Stomach (tissue), 8 donors: ENCODE measurements at regions not wholly inside any gene's neighbourhood (a gene's known extent, or its start where the extent isn't known, plus 50 kb on each side); places are given as distances from the start of the nearest gene placed in this dataset.
"Not testable (repeated sequence)": the region's sequence is repeated elsewhere in the genome, so short reads cannot be mapped to it uniquely, and the experiment has no call there.

ENCODE experiments used
- DNase-seq, 2 donors: peaks; one replicate each; pipeline versions ENCODE4 v3.0.0 to v3.0.0-alpha.2; 2013 to 2019
- H3K27ac ChIP-seq, 5 donors: fragments of 200-600 bp in 4 of 5; sonication (generic) in 4 of 5; one replicate each; pipeline ENCODE4 v1.5.1; 2013 to 2019; ENCODE audit warnings: mild to moderate bottlenecking in 1 of 5, moderate library complexity in 1 of 5
- H3K27me3 ChIP-seq, 3 donors: fragments of 200-600 bp; sonication (generic); one replicate each; pipeline ENCODE4 v1.5.1; 2017 to 2019; ENCODE audit warnings: mixed run types in 1 of 3
- H3K36me3 ChIP-seq, 4 donors: fragments of 200-600 bp; sonication (generic); 1 replicate in 3 of 4; 2 replicates in 1 of 4; pipeline ENCODE4 v1.5.1; 2016 to 2019
- H3K4me1 ChIP-seq, 4 donors: fragments of 200-600 bp; sonication (generic); one replicate each; pipeline ENCODE4 v1.5.1; 2016 to 2019
- H3K4me3 ChIP-seq, 4 donors: fragments of 200-600 bp; sonication (generic) in 3 of 4; one replicate each; pipeline ENCODE4 v1.5.1; 2016 to 2019; ENCODE audit warnings: mild to moderate bottlenecking in 1 of 4
- H3K9me3 ChIP-seq, 4 donors: fragments of 200-600 bp; sonication (generic); one replicate each; pipeline ENCODE4 v1.5.1; 2016 to 2019
- EP300 ChIP-seq: sonication (generic); formaldehyde crosslinking; IDR thresholded peaks from one replicate; pipeline ENCODE4 v1.6.1; 2017; ENCODE audit warnings: antibody characterized with exemption
- POLR2A ChIP-seq, 4 donors: fragments of 450-650 bp; IDR thresholded peaks; one replicate each; pipeline ENCODE4 v1.6.1; 2016; ENCODE audit warnings: antibody characterized with exemption in 4 of 4, control low read depth in 2 of 4, mild to moderate bottlenecking in 1 of 4, moderate library complexity in 1 of 4
- POLR2AphosphoS5 ChIP-seq, 3 donors: sonication (generic); formaldehyde crosslinking; IDR thresholded peaks; one replicate each; pipeline ENCODE4 v1.6.1; 2016; ENCODE audit warnings: antibody characterized with exemption in 3 of 3
- WGBS, 5 donors: extraction: QIAGEN DNeasy Blood & Tissue Kit in 3 of 5; methylation state at CpG; one replicate each; pipeline versions ENCODE4 v1.1.5 to v1.1.7; 2013 to 2018; 5-methylcytosine and 5-hydroxymethylcytosine counted together
- intact Hi-C: fragments of 100-400 bp; cut with DNase I; formaldehyde crosslinking; loops from one replicate; pipeline ENCODE4 v1.15.1; 2023; ENCODE audit warnings: low total_unique reads
- TF ChIP-seq, protein P1 (sequence below), 7 experiments: fragments of 450-650 bp in 4 of 7; fragments of 200-600 bp in 3 of 7; sonication (generic) in 3 of 7; IDR thresholded peaks; one replicate each; pipeline ENCODE4 v1.5.1; 2016 to 2019; ENCODE audit warnings: antibody characterized with exemption in 7 of 7, control low read depth in 2 of 7, mild to moderate bottlenecking in 1 of 7
- donor health status: healthy with polysubstance abuse.
- donor health status: Bipolar disorder and iron deficiency.
- donor health status: healthy.

DNA sequence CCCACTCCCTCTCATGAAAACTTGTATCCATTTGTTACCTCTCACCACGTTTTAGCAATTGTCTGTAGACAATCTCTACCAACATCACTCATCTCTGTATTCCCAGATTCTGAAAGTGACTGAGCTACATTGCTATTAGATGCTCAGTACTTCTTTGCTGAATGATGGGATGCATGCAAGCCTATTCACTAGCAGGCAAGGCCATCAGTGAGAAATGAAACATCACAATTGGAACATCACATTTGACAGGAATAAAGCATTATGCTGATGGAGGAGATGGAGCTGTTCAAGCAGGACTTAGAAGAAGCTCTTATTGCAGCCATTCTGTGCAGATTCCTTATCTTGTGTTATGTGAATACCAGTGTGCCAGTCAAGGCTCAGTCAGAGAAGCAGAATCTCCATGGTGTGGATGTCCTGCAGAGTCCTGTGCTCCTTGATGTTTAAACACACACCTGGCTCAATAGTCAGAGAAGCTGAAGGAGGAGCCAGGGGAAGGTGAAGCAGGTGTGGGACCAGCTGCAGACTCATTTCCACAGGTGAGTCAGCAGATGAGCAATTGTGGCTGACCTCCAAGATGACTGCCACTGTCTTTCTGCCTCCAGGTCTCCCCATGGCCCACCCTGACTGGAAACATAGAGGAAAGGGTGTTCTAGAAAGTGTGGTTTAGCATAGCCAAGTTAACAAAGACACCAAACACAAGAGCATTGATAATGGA lies 965.5 kb downstream of the GRID1 start:
- no peaks in the 10 kb centered on the region for H3K4me1 ChIP-seq
- 8 to 21% (median 11%) methylated on average over 1 of the region's 1 CpG for WGBS, 5 donors
- TF ChIP-seq POLR2AphosphoS5 (IDR thresholded peaks at IDR 0.05), result no peak
- no peak for TF ChIP-seq POLR2A (IDR thresholded peaks at IDR 0.05)
- TF ChIP-seq, protein P1, sequence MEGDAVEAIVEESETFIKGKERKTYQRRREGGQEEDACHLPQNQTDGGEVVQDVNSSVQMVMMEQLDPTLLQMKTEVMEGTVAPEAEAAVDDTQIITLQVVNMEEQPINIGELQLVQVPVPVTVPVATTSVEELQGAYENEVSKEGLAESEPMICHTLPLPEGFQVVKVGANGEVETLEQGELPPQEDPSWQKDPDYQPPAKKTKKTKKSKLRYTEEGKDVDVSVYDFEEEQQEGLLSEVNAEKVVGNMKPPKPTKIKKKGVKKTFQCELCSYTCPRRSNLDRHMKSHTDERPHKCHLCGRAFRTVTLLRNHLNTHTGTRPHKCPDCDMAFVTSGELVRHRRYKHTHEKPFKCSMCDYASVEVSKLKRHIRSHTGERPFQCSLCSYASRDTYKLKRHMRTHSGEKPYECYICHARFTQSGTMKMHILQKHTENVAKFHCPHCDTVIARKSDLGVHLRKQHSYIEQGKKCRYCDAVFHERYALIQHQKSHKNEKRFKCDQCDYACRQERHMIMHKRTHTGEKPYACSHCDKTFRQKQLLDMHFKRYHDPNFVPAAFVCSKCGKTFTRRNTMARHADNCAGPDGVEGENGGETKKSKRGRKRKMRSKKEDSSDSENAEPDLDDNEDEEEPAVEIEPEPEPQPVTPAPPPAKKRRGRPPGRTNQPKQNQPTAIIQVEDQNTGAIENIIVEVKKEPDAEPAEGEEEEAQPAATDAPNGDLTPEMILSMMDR (IDR thresholded peaks at IDR 0.05), result no peak
- no peak for TF ChIP-seq EP300
- no peak overlapping the region for H3K4me3 ChIP-seq
- no peak for DNase-seq
- H3K36me3 ChIP-seq, result no peaks in the 10 kb centered on the region
- no peak overlapping the region for H3K27ac ChIP-seq
- no peaks in the 10 kb centered on the region for H3K9me3 ChIP-seq
- intact Hi-C loops, result no loop called here
- no peaks in the 10 kb centered on the region for H3K27me3 ChIP-seq

DNA sequence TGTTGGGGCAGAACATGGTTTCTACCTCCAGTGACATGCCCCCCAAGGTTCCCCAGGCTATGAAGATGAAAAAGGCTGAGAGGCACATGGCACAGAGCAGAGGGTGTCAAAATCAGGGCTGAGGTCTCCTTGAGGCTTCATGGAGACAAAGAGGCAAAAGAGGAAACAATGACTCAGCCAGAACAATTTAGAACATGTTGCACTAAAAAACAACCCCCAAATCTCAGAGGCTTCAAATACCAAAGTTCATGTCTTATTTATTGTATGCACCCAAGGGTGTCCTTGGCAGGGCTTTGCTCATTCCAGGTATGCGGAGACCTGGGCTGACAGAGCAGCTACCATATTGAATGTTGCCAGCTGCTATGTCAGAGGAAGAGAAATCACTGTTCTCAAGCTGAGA lies 964.1 kb downstream of the GRID1 start:
- Histone ChIP-seq H3K9me3 (no peaks in the 10 kb centered on the region), H3K4me3 (no peak overlapping the region), H3K27me3 (no peaks in the 10 kb centered on the region), H3K36me3 (no peaks in the 10 kb centered on the region), H3K4me1 (no peaks in the 10 kb centered on the region), H3K27ac (no peak overlapping the region)
- intact Hi-C loops, result no loop called here
- WGBS, 5 donors, result 90 to 100% (median 97%) methylated on average over 1 of the region's 1 CpG
- no peak for DNase-seq
- TF ChIP-seq, protein P1 (IDR thresholded peaks at IDR 0.05), result no peak
- no peak for TF ChIP-seq EP300
- no peak for TF ChIP-seq POLR2A (IDR thresholded peaks at IDR 0.05)
- TF ChIP-seq POLR2AphosphoS5 (IDR thresholded peaks at IDR 0.05), result no peak

DNA sequence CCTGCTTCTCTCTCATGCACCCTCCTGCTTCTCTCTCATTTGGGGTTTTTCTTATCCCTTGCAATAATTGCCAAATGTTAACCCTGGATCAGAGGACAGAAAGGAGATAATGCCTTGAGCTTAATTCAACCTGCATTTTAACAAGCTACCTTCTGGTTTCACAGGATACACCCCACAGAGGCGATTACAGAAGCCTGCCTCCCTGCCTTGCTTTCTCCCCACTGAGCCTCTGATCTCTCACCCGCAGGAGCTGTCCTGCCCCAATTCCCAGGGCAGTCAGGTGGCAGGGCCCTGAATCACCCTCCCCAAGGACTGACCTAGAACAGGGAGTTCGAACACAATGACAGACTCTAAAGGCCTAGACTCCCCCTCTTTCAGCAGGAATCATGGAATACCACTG lies 959.5 kb downstream of the GRID1 start:
- intact Hi-C loops, result no loop called here

DNA sequence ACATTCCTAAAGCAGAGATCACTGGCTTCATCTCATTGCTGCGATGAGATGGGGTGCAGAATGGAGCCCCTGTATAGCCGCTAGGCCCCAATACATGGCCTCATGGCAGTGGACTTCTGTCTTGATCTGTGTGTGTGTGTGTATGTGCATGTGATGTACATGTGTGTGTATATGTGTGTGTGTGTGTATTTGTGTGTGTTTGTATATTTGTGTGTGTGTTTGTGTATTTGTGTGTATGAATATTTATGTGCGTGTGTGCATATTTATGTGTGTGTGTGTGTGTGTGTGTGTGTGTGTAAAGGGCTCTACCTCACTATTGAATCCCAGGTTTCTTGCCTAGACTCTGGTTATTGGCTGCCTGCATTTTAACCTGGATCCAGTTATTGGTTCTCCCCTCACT lies 958.2 kb downstream of the GRID1 start:
- TF ChIP-seq EP300 (no peak), POLR2AphosphoS5 (IDR thresholded peaks at IDR 0.05) (no peak), POLR2A (IDR thresholded peaks at IDR 0.05) (no peak)
- TF ChIP-seq, protein P1 (IDR thresholded peaks at IDR 0.05), result no peak
- 93 to 100% (median 97%) methylated on average over 1 to 3 of the region's 3 CpGs for WGBS, 5 donors
- Histone ChIP-seq H3K9me3 (peaks cover 4 to 15% (median 11%) of the 10 kb centered on the region in 4 donors), H3K27ac (no peak overlapping the region), H3K36me3 (no peaks in the 10 kb centered on the region), H3K27me3 (no peaks in the 10 kb centered on the region), H3K4me3 (no peak overlapping the region), H3K4me1 (no peaks in the 10 kb centered on the region)
- DNase-seq, result no peak
- intact Hi-C loops, result no loop called here

More for the DNA sequence above, 959.5 kb downstream of the GRID1 start:
- no peak overlapping the region for H3K4me3 ChIP-seq
- H3K4me1 ChIP-seq, result no peaks in the 10 kb centered on the region
- no peaks in the 10 kb centered on the region for H3K27me3 ChIP-seq
- 48 to 80% (median 62%) methylated on average over 3 of the region's 3 CpGs for WGBS, 5 donors
- H3K9me3 ChIP-seq, result peaks cover 4 to 15% (median 11%) of the 10 kb centered on the region in 4 donors
- H3K27ac ChIP-seq, result no peak overlapping the region
- TF ChIP-seq, protein P1 (IDR thresholded peaks at IDR 0.05), result no peak
- TF ChIP-seq EP300 (no peak), POLR2A (IDR thresholded peaks at IDR 0.05) (no peak), POLR2AphosphoS5 (IDR thresholded peaks at IDR 0.05) (no peak)
- no peaks in the 10 kb centered on the region for H3K36me3 ChIP-seq
- DNase-seq, result no peak

DNA sequence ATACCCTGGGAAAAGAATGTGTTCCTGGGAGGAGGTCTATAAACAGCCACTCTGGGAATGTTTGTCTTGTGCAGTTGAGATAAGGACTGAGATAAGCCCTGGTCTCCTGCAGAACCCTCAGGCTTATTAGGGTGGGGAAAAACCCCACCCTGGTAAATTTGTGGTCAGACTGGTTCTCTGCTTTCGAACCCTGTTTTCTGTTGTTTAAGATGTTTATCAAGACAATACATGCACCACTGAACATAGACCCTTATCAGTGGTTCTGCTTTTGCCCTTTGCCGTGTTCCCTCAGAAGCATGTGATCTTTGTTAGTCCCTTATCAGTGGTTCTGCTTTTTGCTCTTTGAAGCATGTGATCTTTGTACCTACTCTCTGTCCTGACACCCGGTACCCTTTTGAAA lies 956.0 kb downstream of the GRID1 start:
- H3K27me3 ChIP-seq, H3K36me3 ChIP-seq, H3K4me3 ChIP-seq, DNase-seq, H3K27ac ChIP-seq, H3K4me1 ChIP-seq, intact Hi-C loops: not testable (repeated sequence)
- WGBS, 5 donors, result 22 to 46% (median 41%) methylated on average over 3 of the region's 3 CpGs
- H3K9me3 ChIP-seq, result peaks cover 4 to 15% (median 11%) of the 10 kb centered on the region in 4 donors
